Endothelial cell of umbilical vein (primary cell): ENCODE measurements at regions not wholly inside any gene's neighbourhood (a gene's known extent, or its start where the extent isn't known, plus 50 kb on each side); places are given as distances from the start of the nearest gene placed in this dataset.

ENCODE experiments used
- BruUV-seq: library from RNA; stranded (reverse); fragments of 400-500 nt; replicated peaks from 2 replicates; lab custom pipeline; 2021; lab: Mats Ljungman, UMichigan
- CTCF ChIA-PET: fragments of 300-600, 350-600 bp; sonication (Branson Sonifier 250); formaldehyde crosslinking; loops from one replicate; lab custom pipeline; 2021; ENCODE audit warnings: antibody characterized with exemption, inconsistent platforms; lab: Charles Lee
- POLR2A ChIA-PET: fragments of 300-600, 350-600 bp; sonication (Branson Sonifier 250); formaldehyde crosslinking; loops from one replicate; lab custom pipeline; 2021; ENCODE audit warnings: antibody characterized with exemption, inconsistent platforms; lab: Charles Lee
- DNase-seq: peaks from one replicate; pipeline ENCODE4 v3.0.0-alpha.2; 2011; ENCODE audit warnings: low read depth, low spot score
- FAIRE-seq: peaks from 2 replicates; lab custom pipeline; 2011; peaks lifted over from hg19 to GRCh38; lab: Jason Lieb, UNC
- H2AFZ ChIP-seq: 2 replicates; pipeline ENCODE4 v1.6.0; 2012; ENCODE audit warnings: low read depth, low read length, control low read depth, inconsistent platforms
- H3K27ac ChIP-seq: 2 replicates; pipeline ENCODE4 v1.5.1; 2011; ENCODE audit warnings: low read depth, mild to moderate bottlenecking, control low read depth, low read length, moderate library complexity; ENCODE audit not compliant: insufficient read depth
- H3K27me3 ChIP-seq, 2 experiments: 2 replicates each; pipeline versions ENCODE4 v1.6.0 to v1.6.1; 2011; ENCODE audit warnings: low read length in 2 of 2, mixed read lengths in 1 of 2; ENCODE audit not compliant: control insufficient read depth in 2 of 2, insufficient read depth in 2 of 2
- H3K36me3 ChIP-seq, 2 experiments: 2 replicates in 1 of 2; 3 replicates in 1 of 2; pipeline ENCODE4 v1.5.1; 2011; ENCODE audit warnings: low read length in 2 of 2, mild to moderate bottlenecking in 1 of 2, moderate library complexity in 1 of 2; ENCODE audit not compliant: control insufficient read depth in 2 of 2, insufficient read depth in 2 of 2; ENCODE audit errors: extremely low read depth in 1 of 2
- H3K4me1 ChIP-seq: 3 replicates; pipeline ENCODE4 v1.5.1; 2011; ENCODE audit warnings: mild to moderate bottlenecking, low read length; ENCODE audit not compliant: control insufficient read depth, insufficient read depth; ENCODE audit errors: extremely low read depth
- H3K4me2 ChIP-seq: 2 replicates; pipeline ENCODE4 v1.6.1; 2011; ENCODE audit warnings: low read length, control low read depth, mixed read lengths; ENCODE audit not compliant: insufficient read depth
- H3K4me3 ChIP-seq, 3 experiments: fragments of 200-600 bp in 1 of 3; sonication (generic), shearing (Covaris generic) in 1 of 3; replicated peaks in 1 of 3; 2 replicates each; pipeline ENCODE4 v1.5.1; 2011 to 2016; ENCODE audit warnings: control low read depth in 3 of 3, low read length in 3 of 3, mild to moderate bottlenecking in 2 of 3, inconsistent platforms in 1 of 3, low read depth in 1 of 3, moderate library complexity in 1 of 3; ENCODE audit not compliant: insufficient read depth in 1 of 3
- H3K79me2 ChIP-seq: 2 replicates; pipeline ENCODE4 v1.6.0; 2012; ENCODE audit warnings: low read length, inconsistent platforms; ENCODE audit not compliant: control insufficient read depth, insufficient read depth
- H3K9ac ChIP-seq: replicated peaks from 2 replicates; pipeline ENCODE3; 2011; ENCODE audit warnings: low read length, control low read depth; ENCODE audit not compliant: insufficient read depth; ENCODE audit errors: extremely low read depth
- H3K9me1 ChIP-seq: replicated peaks from 3 replicates; pipeline ENCODE4 v1.6.0; 2011; ENCODE audit warnings: mild to moderate bottlenecking, low read length; ENCODE audit not compliant: control insufficient read depth, insufficient read depth; ENCODE audit errors: extremely low read depth
- H3K9me3 ChIP-seq: replicated peaks from 2 replicates; pipeline ENCODE4 v1.5.1; 2012; ENCODE audit warnings: low read length, inconsistent platforms; ENCODE audit not compliant: control insufficient read depth, insufficient read depth
- H4K20me1 ChIP-seq: replicated peaks from 2 replicates; pipeline ENCODE3; 2011; ENCODE audit warnings: mild to moderate bottlenecking, low read length; ENCODE audit not compliant: control insufficient read depth, insufficient read depth; ENCODE audit errors: extremely low read depth
- CTCF ChIP-seq, 2 donors: IDR thresholded peaks; 1 replicate in 1 of 2; 2 replicates in 1 of 2; pipeline ENCODE4 v1.5.1; 2011; ENCODE audit warnings: low read length in 2 of 2, mild to moderate bottlenecking in 2 of 2, moderate library complexity in 2 of 2, control low read depth in 1 of 2, inconsistent platforms in 1 of 2, low read depth in 1 of 2; ENCODE audit not compliant: insufficient read depth in 1 of 2; ENCODE audit errors: extremely low read depth in 1 of 2
- EZH2 ChIP-seq: IDR thresholded peaks from 2 replicates; pipeline ENCODE4 v1.6.1; 2012; ENCODE audit warnings: borderline replicate concordance, low read depth, mild to moderate bottlenecking, moderate library complexity, low read length, inconsistent platforms; ENCODE audit not compliant: severe bottlenecking
- FOS ChIP-seq: IDR thresholded peaks from 2 replicates; pipeline ENCODE4 v1.6.1; 2011; ENCODE audit warnings: mild to moderate bottlenecking, low read length, moderate library complexity, borderline replicate concordance; ENCODE audit not compliant: insufficient read depth
- GATA2 ChIP-seq: IDR thresholded peaks from 2 replicates; pipeline ENCODE4 v1.7.0; 2011; ENCODE audit warnings: low read depth, mild to moderate bottlenecking, moderate library complexity, mixed read lengths, low read length; ENCODE audit not compliant: insufficient read length, insufficient read depth
- JUN ChIP-seq: IDR thresholded peaks from 2 replicates; pipeline ENCODE4 v1.6.1; 2011; ENCODE audit warnings: borderline replicate concordance, low read depth; ENCODE audit not compliant: insufficient read length, insufficient read depth
- MAX ChIP-seq: IDR thresholded peaks from 2 replicates; pipeline ENCODE4 v1.6.1; 2011; ENCODE audit not compliant: insufficient read depth, insufficient read length
- MYC ChIP-seq: IDR thresholded peaks from one replicate; pipeline ENCODE4 v1.6.1; 2011; ENCODE audit warnings: mild to moderate bottlenecking, low read depth, low read length
- POLR2A ChIP-seq: IDR thresholded peaks from 2 replicates; pipeline ENCODE4 v1.6.1; 2012; ENCODE audit warnings: low read depth, mild to moderate bottlenecking, control low read depth, low read length
- POLR2AphosphoS5 ChIP-seq: IDR thresholded peaks from 2 replicates; pipeline ENCODE4 v1.6.1; 2012; ENCODE audit warnings: low read depth, mild to moderate bottlenecking, control low read depth, low read length, moderate library complexity; ENCODE audit not compliant: insufficient read depth
- dilution Hi-C: fragments of 300-500 bp; cut with MboI; formaldehyde crosslinking; loops from one replicate; pipeline ENCODE4 v1.15.0; 2019; ENCODE audit warnings: low sequenced_read_pairs; ENCODE audit not compliant: extremely low pct_ligation_motif_present
- intact Hi-C: fragments of 100-400 bp; cut with micrococcal nuclease; formaldehyde crosslinking; loops from one replicate; pipeline ENCODE4 v1.10.0; 2022

- no peak overlapping the region for H3K9ac ChIP-seq
- dilution Hi-C loops = no loop called here
- no peaks in the 10 kb centered on the region for H3K36me3 ChIP-seq
- H3K4me1 ChIP-seq = no peaks in the 10 kb centered on the region
- ChIA-PET POLR2A (no interaction called here), CTCF (no interaction called here)
- intact Hi-C loops = no loop called here
- H3K27ac ChIP-seq = no peak overlapping the region
- TF ChIP-seq POLR2AphosphoS5 = no peak
- TF ChIP-seq EZH2 = no peak
- TF ChIP-seq MYC = no peak
- no peak for TF ChIP-seq MAX
- TF ChIP-seq FOS = no peak
- no peak for TF ChIP-seq JUN
- no peak for TF ChIP-seq POLR2A
- TF ChIP-seq CTCF (IDR thresholded peaks at IDR 0.05; ENCODE audit: extremely low read depth in 1 of 2, insufficient read depth in 1 of 2, low read depth in 1 of 2, low read length in 2 of 2) = no peak
- TF ChIP-seq GATA2 = no peak
- no peaks in the 10 kb centered on the region for H3K79me2 ChIP-seq
- H3K9me3 ChIP-seq = no peaks in the 10 kb centered on the region
- no peak overlapping the region for H3K4me2 ChIP-seq
- H4K20me1 ChIP-seq = no peaks in the 10 kb centered on the region
- no peak overlapping the region for H2AFZ ChIP-seq
- H3K27me3 ChIP-seq = no peaks in the 10 kb centered on the region
- FAIRE-seq = no peak
- no peak for DNase-seq
- BruUV-seq = no TSS peak
- H3K4me3 ChIP-seq = no peak overlapping the region
- no peaks in the 10 kb centered on the region for H3K9me1 ChIP-seq
These were observed 595.0 kb downstream of the GLUD2 start for GRCh38 chrX:121642415-121642814.
